GM19397 (cell line): ENCODE measurements at regions not wholly inside any gene's neighbourhood (a gene's known extent, or its start where the extent isn't known, plus 50 kb on each side); places are given as distances from the start of the nearest gene placed in this dataset.
"Not testable (repeated sequence)": the region's sequence is repeated elsewhere in the genome, so short reads cannot be mapped to it uniquely, and the experiment has no call there.

Source experiments
- ATAC-seq: cut with Tn5 transposase; IDR thresholded peaks from one replicate; pipeline ENCODE4 v1.9.1; 2021; ENCODE audit warnings: mild to moderate bottlenecking, moderate library complexity; ENCODE audit not compliant: unreplicated experiment

GRCh38 chr3:180409883-180410282, 192.1 kb upstream of the TTC14 start:
- no peak for ATAC-seq

- no peak for ATAC-seq
These were observed 187.8 kb upstream of the TTC14 start for GRCh38 chr3:180414157-180414556.

GRCh38 chr3:180416111-180416594, 185.8 kb upstream of the TTC14 start:
- ATAC-seq, result no peak

GRCh38 chr3:180417241-180417640, 184.7 kb upstream of the TTC14 start:
- no peak for ATAC-seq

- ATAC-seq, result no peak
These were observed 181.9 kb upstream of the TTC14 start for GRCh38 chr3:180420016-180420415.

GRCh38 chr3:180420804-180421203, 181.2 kb upstream of the TTC14 start:
- ATAC-seq, result no peak

- ATAC-seq, result no peak
These were observed 180.7 kb upstream of the TTC14 start for GRCh38 chr3:180421221-180421620.

GRCh38 chr3:180421721-180422120, 180.2 kb upstream of the TTC14 start:
- no peak for ATAC-seq

GRCh38 chr3:180424305-180424704, 177.7 kb upstream of the TTC14 start:
- not testable (repeated sequence) for ATAC-seq

GRCh38 chr3:180430896-180431295, 171.1 kb upstream of the TTC14 start:
- ATAC-seq, result no peak

- no peak for ATAC-seq
These were observed 168.8 kb upstream of the TTC14 start for GRCh38 chr3:180433152-180433551.

- ATAC-seq, result no peak
These were observed 154.8 kb upstream of the TTC14 start for GRCh38 chr3:180447136-180447535.

GRCh38 chr3:180448407-180448806, 153.6 kb upstream of the TTC14 start:
- not testable (repeated sequence) for ATAC-seq

- no peak for ATAC-seq
These were observed 144.7 kb upstream of the TTC14 start for GRCh38 chr3:180457225-180457624.

- ATAC-seq, result no peak
These were observed 135.5 kb upstream of the TTC14 start for GRCh38 chr3:180466401-180467011.

- ATAC-seq, result no peak
These were observed 134.8 kb upstream of the TTC14 start for GRCh38 chr3:180467177-180467576.

- no peak for ATAC-seq
These were observed 132.8 kb upstream of the TTC14 start for GRCh38 chr3:180469149-180469548.

GRCh38 chr3:180478695-180479094, 123.3 kb upstream of the TTC14 start:
- no peak for ATAC-seq

- ATAC-seq, result no peak
These were observed 109.9 kb upstream of the TTC14 start for GRCh38 chr3:180492047-180492446.

- no peak for ATAC-seq
These were observed 105.0 kb upstream of the TTC14 start for GRCh38 chr3:180496995-180497394.

- no peak for ATAC-seq
These were observed 85.6 kb upstream of the TTC14 start for GRCh38 chr3:180516368-180516767.

- no peak for ATAC-seq
These were observed 78.9 kb upstream of the TTC14 start for GRCh38 chr3:180523040-180523439.

- no peak for ATAC-seq
These were observed 73.1 kb upstream of the TTC14 start for GRCh38 chr3:180528843-180529242.
